ENCODE measurements at regions not wholly inside any gene's neighbourhood (a gene's known extent, or its start where the extent isn't known, plus 50 kb on each side); places are given as distances from the start of the nearest gene placed in this dataset.
A peak's percentile ranks its signal among the peaks of the same experiment; 100 is the strongest.

DNA sequence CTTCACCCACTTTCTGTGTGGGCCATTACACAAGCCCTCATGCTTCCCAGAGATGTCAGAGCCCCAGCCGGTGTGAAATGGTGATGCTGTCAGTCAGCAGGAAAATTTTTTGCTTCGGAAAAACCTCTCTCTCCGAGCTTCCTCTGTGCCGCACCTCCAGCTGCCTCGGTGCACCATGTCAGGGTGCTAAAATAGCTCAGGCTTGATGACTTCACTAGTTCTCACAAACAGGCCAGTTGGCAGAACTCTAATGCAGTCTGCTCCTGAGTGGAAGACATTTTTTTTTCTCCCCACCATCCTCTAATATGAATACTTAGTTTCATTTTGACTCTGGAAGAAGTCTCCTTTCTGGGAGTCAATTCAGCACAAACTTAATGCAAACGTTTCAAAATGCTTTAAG lies 71.3 kb downstream of the KLF12 start:
- DNase-seq (ENCODE audit: low read depth) = peak; percentile 61
- peak overlapping the region; percentile 42 for H3K4me3 ChIP-seq (ENCODE audit: low read length)
- TF ChIP-seq, protein P1, sequence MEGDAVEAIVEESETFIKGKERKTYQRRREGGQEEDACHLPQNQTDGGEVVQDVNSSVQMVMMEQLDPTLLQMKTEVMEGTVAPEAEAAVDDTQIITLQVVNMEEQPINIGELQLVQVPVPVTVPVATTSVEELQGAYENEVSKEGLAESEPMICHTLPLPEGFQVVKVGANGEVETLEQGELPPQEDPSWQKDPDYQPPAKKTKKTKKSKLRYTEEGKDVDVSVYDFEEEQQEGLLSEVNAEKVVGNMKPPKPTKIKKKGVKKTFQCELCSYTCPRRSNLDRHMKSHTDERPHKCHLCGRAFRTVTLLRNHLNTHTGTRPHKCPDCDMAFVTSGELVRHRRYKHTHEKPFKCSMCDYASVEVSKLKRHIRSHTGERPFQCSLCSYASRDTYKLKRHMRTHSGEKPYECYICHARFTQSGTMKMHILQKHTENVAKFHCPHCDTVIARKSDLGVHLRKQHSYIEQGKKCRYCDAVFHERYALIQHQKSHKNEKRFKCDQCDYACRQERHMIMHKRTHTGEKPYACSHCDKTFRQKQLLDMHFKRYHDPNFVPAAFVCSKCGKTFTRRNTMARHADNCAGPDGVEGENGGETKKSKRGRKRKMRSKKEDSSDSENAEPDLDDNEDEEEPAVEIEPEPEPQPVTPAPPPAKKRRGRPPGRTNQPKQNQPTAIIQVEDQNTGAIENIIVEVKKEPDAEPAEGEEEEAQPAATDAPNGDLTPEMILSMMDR (conservative IDR thresholded peaks at IDR 0.05; ENCODE audit: low read length) = no peak

- TF ChIP-seq, protein P1 (conservative IDR thresholded peaks at IDR 0.05; ENCODE audit: low read length) = no peak
- DNase-seq (ENCODE audit: low read depth) = peak; percentile 74
- no peak overlapping the region for H3K4me3 ChIP-seq (ENCODE audit: low read length)
These were observed 72.1 kb downstream of the KLF12 start for GRCh38 chr13:74061926-74062595.

DNA sequence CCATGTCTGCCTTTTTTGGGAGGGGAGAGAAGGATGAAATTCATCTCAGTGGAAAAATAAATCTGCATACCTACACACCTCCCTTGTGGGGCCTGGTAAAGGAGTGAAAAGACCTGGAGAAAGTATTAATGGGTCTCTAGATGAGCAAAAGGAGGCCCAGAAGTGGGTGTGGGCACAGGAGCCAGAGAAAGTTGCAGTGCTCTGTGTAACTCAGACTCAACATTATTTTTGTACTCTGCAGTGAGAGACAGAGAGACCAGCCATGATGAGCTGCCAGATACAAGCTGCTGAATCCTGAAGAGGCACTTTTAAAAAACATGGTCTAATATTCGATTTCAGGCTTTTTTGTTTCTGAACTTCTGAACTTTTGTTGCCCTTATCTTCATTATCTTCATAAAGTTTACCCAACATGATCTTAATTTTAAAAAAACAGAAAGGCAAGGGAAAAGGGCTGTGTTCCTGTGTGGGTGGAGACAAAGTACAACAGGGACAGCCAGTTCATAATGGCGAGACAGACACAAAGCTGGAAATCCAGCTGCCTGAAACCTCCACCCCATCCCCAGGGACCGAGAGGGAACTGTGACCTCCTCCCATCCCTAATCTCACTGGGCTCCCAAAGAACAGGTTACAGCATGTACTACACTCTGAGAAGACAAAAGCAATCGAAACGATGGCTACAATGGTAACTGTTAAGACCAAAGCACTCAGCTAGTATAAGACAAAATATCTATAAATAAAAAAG lies 77.2 kb downstream of the KLF12 start:
- DNase-seq (ENCODE audit: low read depth) = no peak
- TF ChIP-seq, protein P1 (conservative IDR thresholded peaks at IDR 0.05; ENCODE audit: low read length) = no peak
- H3K4me3 ChIP-seq (ENCODE audit: low read length) = no peak overlapping the region

DNA sequence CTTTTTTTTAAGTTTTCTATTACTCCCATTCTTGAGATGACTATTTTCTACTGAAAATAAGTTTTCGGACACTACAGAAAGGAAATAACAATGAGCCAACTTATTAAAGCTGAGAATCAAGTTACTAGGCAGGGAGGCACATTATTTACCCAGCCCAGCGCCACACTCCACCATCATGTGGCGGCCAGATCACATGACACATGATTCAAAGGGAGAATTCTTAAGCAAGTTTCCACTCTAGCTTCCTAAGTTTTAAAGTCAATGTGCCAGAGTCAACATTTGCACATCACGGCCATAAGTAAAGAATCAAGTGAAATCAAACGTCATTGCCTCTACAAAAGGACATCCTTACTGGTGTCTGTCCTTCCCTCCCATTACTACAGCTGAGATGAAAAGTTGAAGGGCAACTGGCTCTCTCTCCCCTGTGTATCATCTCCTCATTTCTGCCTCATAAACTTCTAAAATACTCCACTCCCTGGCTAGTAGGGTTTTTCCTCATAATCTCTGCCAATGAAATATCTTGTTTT lies 81.7 kb downstream of the KLF12 start:
- DNase-seq (ENCODE audit: low read depth) = no peak
- H3K4me3 ChIP-seq (ENCODE audit: low read length) = no peak overlapping the region
- TF ChIP-seq, protein P1 (conservative IDR thresholded peaks at IDR 0.05; ENCODE audit: low read length) = no peak

DNA sequence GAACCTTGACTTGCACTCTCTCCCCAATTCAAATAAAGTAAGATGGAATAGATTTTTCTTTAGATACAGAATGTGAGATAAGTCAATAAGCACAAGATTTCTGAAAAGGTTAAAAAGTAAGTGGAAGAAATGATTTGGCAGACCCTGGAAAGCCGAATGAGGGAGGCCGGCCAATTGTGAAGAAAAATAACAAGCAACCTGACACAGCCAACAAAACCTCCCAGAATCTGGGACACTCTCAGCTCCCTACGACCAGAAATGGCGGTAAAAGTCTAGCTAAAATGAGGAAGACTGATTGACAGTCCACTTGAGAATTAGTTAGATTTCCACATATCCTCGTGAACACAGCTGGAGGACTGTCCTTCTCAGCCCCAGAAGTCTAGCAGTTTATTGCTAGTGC lies 85.4 kb downstream of the KLF12 start:
- no peak for DNase-seq (ENCODE audit: low read depth)
- TF ChIP-seq, protein P1 (conservative IDR thresholded peaks at IDR 0.05; ENCODE audit: low read length) = no peak
- no peak overlapping the region for H3K4me3 ChIP-seq (ENCODE audit: low read length)

GRCh38 chr13:74047931-74048600 lies 86.1 kb downstream of the KLF12 start:
- peak; percentile 15 for DNase-seq (ENCODE audit: low read depth)

More at GRCh38 chr13:74047931-74048600, 86.1 kb downstream of the KLF12 start:
- TF ChIP-seq, protein P1 (conservative IDR thresholded peaks at IDR 0.05; ENCODE audit: low read length) = no peak
- no peak overlapping the region for H3K4me3 ChIP-seq (ENCODE audit: low read length)

Data from AG10803 (cell line).